Activated CD4-positive, alpha-beta T cell treated with anti-CD3 and anti-CD28 coated beads, Interleukin-2, amount 10 ng/mL, durations not matched to agents 7 days and 5 days (primary cell): ENCODE measurements at regions not wholly inside any gene's neighbourhood (a gene's known extent, or its start where the extent isn't known, plus 50 kb on each side); places are given as distances from the start of the nearest gene placed in this dataset.

ENCODE experiments used
- CTCF ChIA-PET: fragments of 350-600 bp; sonication (Branson Sonifier 250); formaldehyde crosslinking; loops from one replicate; lab custom pipeline; 2021; ENCODE audit warnings: antibody characterized with exemption; lab: Charles Lee
- POLR2A ChIA-PET: fragments of 350-600 bp; sonication (Branson Sonifier 250); formaldehyde crosslinking; loops from one replicate; lab custom pipeline; 2021; ENCODE audit warnings: antibody characterized with exemption; lab: Charles Lee
- DNase-seq: peaks from one replicate; pipeline ENCODE4 v3.0.0-alpha.2; 2020
- H3K27ac Mint-ChIP-seq: one replicate; pipeline ENCODE4 v1.8.0; 2021; ENCODE audit warnings: mild to moderate bottlenecking, moderate library complexity, mixed read lengths
- H3K27me3 Mint-ChIP-seq: one replicate; pipeline ENCODE4 v1.8.0; 2021; ENCODE audit warnings: mixed read lengths
- H3K36me3 Mint-ChIP-seq: one replicate; pipeline ENCODE4 v1.8.0; 2021; ENCODE audit warnings: low read depth, mixed read lengths
- H3K4me1 Mint-ChIP-seq: one replicate; pipeline ENCODE4 v1.8.0; 2021; ENCODE audit warnings: mixed read lengths
- H3K4me3 Mint-ChIP-seq: one replicate; pipeline ENCODE4 v1.8.0; 2021; ENCODE audit warnings: mild to moderate bottlenecking, moderate library complexity, mixed read lengths
- H3K9me3 Mint-ChIP-seq: one replicate; pipeline ENCODE4 v1.8.0; 2021; ENCODE audit warnings: mixed read lengths

DNA sequence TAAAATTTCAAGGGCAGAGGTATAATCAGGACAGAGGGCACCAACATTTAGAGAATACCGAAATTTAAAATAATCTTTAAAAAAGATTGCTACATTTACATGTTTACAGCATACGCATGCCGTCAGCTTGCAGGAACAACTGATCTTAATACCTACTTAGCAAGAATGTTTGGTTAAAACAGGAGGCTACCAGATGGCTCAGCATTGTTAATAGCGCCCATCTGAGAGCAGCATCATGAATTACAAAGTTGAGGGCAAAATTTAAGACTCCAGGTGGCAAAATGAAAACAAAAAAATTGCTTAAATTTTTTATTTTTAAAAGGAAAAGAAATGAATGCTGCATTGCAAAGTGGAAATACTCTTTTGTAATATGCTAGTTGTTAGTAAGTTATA lies 241.3 kb downstream of the C4orf33 start:
- Mint-ChIP-seq H3K4me1 (no peaks in the 10 kb centered on the region), H3K27me3 (peaks cover 6% of the 10 kb centered on the region), H3K9me3 (no peaks in the 10 kb centered on the region), H3K4me3 (no peak overlapping the region), H3K36me3 (no peaks in the 10 kb centered on the region), H3K27ac (no peak overlapping the region)
- ChIA-PET CTCF (no interaction called here), POLR2A (no interaction called here)
- DNase-seq: no peak

DNA sequence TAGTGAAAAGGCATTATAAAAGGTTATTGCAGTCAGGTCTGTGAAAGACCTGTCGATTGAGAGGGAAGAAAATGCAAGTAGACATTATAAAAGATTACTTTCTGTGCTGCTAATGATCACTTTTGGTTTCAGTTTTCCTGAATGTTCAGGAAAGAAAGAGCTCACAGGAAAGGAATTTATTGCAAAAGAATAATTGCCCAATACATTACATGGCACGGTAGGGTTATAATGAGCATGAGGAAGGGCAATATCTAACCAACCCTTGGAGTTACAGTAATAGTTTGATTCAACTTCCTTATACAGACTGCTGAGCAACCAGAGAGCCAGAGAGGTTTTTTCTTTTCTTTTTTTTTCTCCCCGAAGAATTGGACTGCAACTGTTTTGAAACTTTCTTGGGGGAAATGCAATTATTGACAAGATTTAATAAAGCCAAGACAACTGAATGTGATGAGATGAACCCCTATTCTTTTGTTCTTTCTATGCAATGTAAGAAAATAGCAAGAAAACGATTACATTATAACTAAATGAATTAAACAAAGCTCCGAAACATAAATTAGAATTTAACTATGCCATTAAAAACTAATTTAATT lies 247.0 kb downstream of the C4orf33 start:
- POLR2A ChIA-PET: no interaction called here
- no peaks in the 10 kb centered on the region for H3K9me3 Mint-ChIP-seq
- no peaks in the 10 kb centered on the region for H3K4me1 Mint-ChIP-seq
- no peaks in the 10 kb centered on the region for H3K36me3 Mint-ChIP-seq
- DNase-seq: no peak
- H3K4me3 Mint-ChIP-seq: no peak overlapping the region
- CTCF ChIA-PET: no interaction called here
- H3K27ac Mint-ChIP-seq: no peak overlapping the region
- H3K27me3 Mint-ChIP-seq: peaks cover 2% of the 10 kb centered on the region

DNA sequence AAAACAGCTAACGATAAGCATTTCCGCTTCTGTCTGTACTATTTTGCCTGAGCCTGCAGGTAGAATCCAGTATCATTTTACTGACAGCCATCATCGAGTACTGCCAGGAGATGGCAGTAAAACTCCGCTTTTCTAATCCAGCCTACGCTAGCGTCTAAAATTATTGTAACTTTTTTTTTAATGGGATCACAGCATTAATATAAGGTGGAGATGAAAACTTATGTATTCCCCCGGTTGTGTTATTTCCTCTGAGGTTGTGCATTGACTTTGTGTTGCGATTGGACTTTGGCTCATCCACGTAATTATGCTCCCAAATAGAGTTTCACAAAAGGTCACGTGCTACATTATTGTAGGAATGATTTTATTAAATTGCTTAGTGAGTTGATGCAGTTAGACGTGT lies 248.1 kb downstream of the C4orf33 start:
- Mint-ChIP-seq H3K27ac (no peak overlapping the region), H3K9me3 (no peaks in the 10 kb centered on the region), H3K27me3 (peaks cover 4% of the 10 kb centered on the region), H3K4me1 (no peaks in the 10 kb centered on the region), H3K4me3 (no peak overlapping the region), H3K36me3 (no peaks in the 10 kb centered on the region)
- DNase-seq: peak; percentile 8
- CTCF ChIA-PET: no interaction called here
- POLR2A ChIA-PET: no interaction called here

DNA sequence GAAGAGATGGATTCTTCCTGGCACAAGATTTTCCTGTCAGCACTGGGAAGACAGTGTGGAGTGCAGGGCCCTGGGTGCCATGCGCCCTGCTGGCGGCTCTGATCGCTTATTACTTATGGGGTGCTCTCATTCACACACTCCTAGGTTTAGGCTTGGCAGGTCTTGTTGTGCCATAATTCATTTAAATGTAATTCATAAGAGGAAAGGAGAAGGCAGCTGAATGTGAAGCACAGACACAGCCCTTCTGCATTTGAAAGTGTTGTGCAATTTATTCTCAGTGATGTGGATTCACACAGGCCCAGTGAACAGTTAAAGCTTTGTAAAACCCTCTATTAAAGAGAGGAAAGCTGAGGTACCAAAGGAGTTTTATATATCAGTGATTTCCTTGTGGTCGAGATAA lies 249.7 kb downstream of the C4orf33 start:
- ChIA-PET POLR2A (no interaction called here), CTCF (no interaction called here)
- no peak overlapping the region for H3K27ac Mint-ChIP-seq
- H3K4me1 Mint-ChIP-seq: no peaks in the 10 kb centered on the region
- no peak overlapping the region for H3K4me3 Mint-ChIP-seq
- peaks cover 4% of the 10 kb centered on the region for H3K27me3 Mint-ChIP-seq
- DNase-seq: no peak
- no peaks in the 10 kb centered on the region for H3K9me3 Mint-ChIP-seq
- H3K36me3 Mint-ChIP-seq: no peaks in the 10 kb centered on the region

DNA sequence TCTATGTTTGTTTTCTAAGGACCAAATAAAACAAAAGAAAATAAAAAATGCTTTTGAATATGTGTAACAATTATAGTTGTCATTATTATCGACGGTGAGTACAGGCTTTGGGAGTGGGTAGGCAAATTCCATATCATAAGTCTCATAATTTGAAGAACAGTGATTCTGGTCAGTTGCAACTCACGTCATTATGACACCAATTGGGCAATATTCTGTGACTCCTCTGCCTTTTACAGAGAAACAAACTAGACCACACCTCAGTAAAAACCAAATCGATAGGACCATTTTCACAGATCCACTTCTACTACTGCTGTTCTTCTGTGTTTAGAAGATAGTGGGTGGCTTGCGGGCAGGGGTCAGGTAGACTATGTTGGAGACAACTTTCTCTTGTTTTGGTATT lies 250.1 kb downstream of the C4orf33 start:
- Mint-ChIP-seq H3K27ac (no peak overlapping the region), H3K4me3 (no peak overlapping the region), H3K36me3 (no peaks in the 10 kb centered on the region), H3K4me1 (no peaks in the 10 kb centered on the region), H3K27me3 (peaks cover 4% of the 10 kb centered on the region), H3K9me3 (no peaks in the 10 kb centered on the region)
- CTCF ChIA-PET: interaction anchor here (1.2 kb wide), 1 partner anchor 10 kb away, joined by 4 read pairs; no protein-coding TSS in a partner anchor
- POLR2A ChIA-PET: no interaction called here
- no peak for DNase-seq

DNA sequence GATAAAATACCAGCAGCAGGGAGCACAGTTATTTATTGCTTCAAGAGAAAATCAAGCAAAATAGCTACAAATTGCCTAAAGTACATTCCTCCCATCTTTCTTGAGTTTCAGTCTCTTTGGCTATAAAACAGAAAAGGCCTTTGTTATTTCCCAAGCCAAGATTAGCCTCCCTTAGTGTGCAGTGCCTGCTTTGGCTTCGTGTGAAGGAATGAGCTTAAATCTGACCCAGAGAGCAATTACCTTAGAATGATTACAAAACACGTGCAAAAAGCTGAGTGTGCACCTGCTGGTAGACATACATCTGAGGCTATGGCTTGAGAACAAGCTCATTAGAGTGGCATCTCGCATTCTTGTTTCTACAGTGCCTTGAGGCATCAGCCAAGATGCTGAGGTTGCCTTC lies 250.8 kb downstream of the C4orf33 start:
- no peaks in the 10 kb centered on the region for H3K9me3 Mint-ChIP-seq
- H3K4me1 Mint-ChIP-seq: no peaks in the 10 kb centered on the region
- H3K27me3 Mint-ChIP-seq: peaks cover 7% of the 10 kb centered on the region
- H3K4me3 Mint-ChIP-seq: no peak overlapping the region
- no peak for DNase-seq
- CTCF ChIA-PET: interaction anchor here (1.2 kb wide), 1 partner anchor 10 kb away, joined by 4 read pairs; no protein-coding TSS in a partner anchor
- H3K27ac Mint-ChIP-seq: no peak overlapping the region
- H3K36me3 Mint-ChIP-seq: no peaks in the 10 kb centered on the region
- POLR2A ChIA-PET: no interaction called here

DNA sequence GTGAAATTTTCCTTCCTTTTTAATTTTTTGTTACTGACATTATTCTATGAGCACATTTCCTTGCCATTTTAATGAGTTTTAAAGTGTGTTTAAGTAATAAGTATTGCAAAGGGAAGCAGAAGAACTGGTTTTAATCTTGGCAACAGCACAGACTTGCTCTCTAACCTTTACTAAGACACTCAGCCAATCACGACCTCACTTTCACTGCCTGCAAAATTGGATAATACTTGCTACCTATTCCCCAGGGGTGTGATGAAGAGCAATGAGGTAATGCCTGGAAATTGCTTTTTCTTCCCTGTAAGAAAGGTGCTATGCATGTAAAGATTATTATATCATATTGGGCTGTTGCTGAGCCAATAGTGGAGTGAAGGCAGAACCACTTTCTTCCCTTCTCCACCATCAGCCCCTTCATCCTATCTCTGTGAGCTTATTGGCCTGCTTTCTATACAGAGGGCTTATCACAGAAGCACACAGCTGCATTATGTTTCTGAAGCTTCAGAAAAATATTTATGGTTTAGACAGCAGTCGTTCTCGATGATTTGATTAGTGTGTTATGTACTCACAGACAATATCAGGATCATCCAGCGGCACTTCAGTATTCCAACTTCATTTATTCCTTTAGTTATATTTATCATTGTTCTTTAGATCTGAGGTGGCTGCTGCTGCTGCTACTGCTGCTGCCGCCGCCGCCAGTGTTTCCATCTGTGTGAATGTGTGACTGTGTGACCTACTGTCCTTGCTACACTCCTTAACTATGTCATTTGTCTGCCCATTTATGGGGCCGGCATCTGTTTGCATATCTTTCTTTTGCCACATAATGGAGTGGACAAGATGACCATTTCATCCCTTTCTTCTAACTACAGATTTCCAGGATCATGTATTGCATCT lies 255.1 kb downstream of the C4orf33 start:
- no peak for DNase-seq
- CTCF ChIA-PET: no interaction called here
- H3K9me3 Mint-ChIP-seq: no peaks in the 10 kb centered on the region
- POLR2A ChIA-PET: no interaction called here
- H3K27me3 Mint-ChIP-seq: peaks cover 5% of the 10 kb centered on the region
- no peak overlapping the region for H3K27ac Mint-ChIP-seq
- no peaks in the 10 kb centered on the region for H3K4me1 Mint-ChIP-seq
- no peaks in the 10 kb centered on the region for H3K36me3 Mint-ChIP-seq
- no peak overlapping the region for H3K4me3 Mint-ChIP-seq

DNA sequence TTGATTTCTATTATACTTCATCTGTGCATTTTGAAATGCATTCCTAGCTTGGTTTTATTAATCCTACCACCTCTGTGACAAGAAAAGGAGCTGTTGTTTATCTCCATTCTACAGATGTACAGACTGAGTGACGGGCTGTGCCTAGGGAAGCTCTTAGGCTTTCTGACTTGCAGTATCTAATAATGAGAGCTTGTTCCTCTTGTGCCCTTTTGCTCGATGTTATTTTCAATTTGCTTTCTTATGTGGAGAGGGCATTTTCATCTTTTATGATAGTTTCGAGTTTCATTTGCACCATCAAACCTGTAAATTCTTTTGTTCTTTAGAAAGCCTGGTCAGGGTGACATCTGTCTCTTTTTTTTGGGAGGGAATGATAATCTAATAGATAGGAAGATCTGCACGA lies 256.5 kb downstream of the C4orf33 start:
- Mint-ChIP-seq H3K9me3 (no peaks in the 10 kb centered on the region), H3K4me1 (no peaks in the 10 kb centered on the region), H3K27me3 (peaks cover 7% of the 10 kb centered on the region), H3K4me3 (no peak overlapping the region), H3K27ac (no peak overlapping the region), H3K36me3 (no peaks in the 10 kb centered on the region)
- ChIA-PET POLR2A (no interaction called here), CTCF (interaction anchor here (0.7 kb wide), 2 partner anchors 401 to 1482 kb away, joined by 3 to 4 read pairs; no protein-coding TSS in a partner anchor)
- DNase-seq: no peak

DNA sequence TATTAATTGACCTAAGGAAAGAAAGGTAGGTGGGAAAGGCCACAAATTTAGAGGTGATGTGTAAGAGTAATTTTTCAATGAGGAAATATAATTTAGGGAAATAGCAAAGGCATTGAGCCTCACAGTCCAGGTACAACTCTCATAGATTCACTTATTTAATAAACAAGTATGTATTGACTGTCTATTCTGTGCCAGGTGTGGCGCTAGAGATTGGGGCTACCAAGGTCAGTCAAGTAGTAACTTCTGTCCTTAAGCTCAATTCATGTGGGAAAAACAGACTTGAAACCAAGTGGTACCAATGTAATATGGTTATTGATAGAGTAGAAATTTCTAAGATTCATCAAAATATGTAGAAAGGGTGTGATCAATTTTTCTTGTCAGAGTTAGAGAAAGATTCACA lies 257.5 kb downstream of the C4orf33 start:
- POLR2A ChIA-PET: no interaction called here
- no peak overlapping the region for H3K4me3 Mint-ChIP-seq
- H3K4me1 Mint-ChIP-seq: no peaks in the 10 kb centered on the region
- H3K27me3 Mint-ChIP-seq: peaks cover 7% of the 10 kb centered on the region
- H3K27ac Mint-ChIP-seq: no peak overlapping the region
- CTCF ChIA-PET: no interaction called here
- H3K36me3 Mint-ChIP-seq: no peaks in the 10 kb centered on the region
- DNase-seq: no peak
- H3K9me3 Mint-ChIP-seq: no peaks in the 10 kb centered on the region

DNA sequence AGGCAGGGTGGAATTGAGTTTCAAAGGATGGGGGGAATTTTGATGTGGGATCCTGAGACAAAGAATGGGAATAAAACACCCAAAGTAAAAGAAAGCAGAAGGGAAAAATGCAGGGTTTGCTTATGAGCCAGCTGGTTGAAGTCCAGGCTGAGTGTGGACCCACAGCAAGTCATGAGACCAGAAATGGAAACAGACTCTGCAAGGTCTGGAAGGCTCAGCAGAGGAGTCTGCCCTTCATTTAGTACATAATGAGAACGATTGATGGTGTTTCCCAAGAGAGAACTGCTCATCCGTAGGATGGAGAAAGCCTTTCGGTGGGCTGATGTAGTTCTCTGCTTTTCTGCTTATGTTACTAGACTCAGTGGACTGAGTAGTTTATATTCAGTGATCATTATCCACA lies 259.1 kb downstream of the C4orf33 start:
- Mint-ChIP-seq H3K9me3 (no peaks in the 10 kb centered on the region), H3K4me1 (no peaks in the 10 kb centered on the region), H3K4me3 (no peak overlapping the region), H3K27ac (no peak overlapping the region), H3K36me3 (no peaks in the 10 kb centered on the region), H3K27me3 (peaks cover 8% of the 10 kb centered on the region)
- ChIA-PET POLR2A (no interaction called here), CTCF (no interaction called here)
- no peak for DNase-seq

DNA sequence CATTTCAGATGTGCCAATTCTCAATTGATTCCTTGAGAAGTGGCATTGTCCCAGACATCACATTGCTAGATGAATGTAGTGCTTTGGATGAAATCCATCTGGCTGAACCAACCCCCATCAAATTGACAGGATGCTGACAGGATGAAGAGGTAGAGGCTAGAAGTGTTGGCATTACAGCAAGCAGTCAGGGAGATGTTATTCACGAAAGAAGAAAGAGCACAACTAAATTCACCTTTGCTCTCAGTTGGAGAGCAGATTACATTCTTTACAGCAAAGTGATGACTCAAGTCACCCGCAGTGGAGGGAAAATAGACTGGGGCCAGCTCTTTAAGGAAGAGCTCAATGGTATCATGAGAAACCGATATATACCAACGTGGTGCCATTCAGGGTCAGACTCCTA lies 259.6 kb downstream of the C4orf33 start:
- Mint-ChIP-seq H3K27ac (no peak overlapping the region), H3K27me3 (peaks cover 8% of the 10 kb centered on the region), H3K9me3 (no peaks in the 10 kb centered on the region), H3K4me3 (no peak overlapping the region), H3K4me1 (no peaks in the 10 kb centered on the region), H3K36me3 (no peaks in the 10 kb centered on the region)
- no peak for DNase-seq
- ChIA-PET CTCF (no interaction called here), POLR2A (no interaction called here)

DNA sequence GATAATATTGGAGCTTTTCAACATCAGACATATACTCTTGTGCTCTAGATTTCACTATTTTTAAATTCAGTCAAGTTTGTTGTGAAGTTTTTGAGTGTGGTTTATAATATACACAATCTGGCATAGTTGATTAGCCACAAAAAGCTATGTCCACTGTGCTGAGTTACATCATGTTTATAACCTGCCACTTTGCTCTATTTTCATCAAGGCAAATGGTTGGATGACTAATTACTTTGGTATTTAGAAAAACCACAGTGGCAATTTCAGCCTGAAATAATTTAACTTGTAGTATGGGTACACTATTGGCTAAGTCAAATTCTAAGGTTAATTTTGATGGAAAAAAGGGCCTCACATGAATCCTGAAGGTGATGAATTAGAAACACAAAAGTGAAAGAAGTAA lies 262.6 kb downstream of the C4orf33 start:
- ChIA-PET POLR2A (no interaction called here), CTCF (no interaction called here)
- Mint-ChIP-seq H3K36me3 (no peaks in the 10 kb centered on the region), H3K27ac (no peak overlapping the region), H3K27me3 (peaks cover 5% of the 10 kb centered on the region), H3K4me1 (peaks cover 1% of the 10 kb centered on the region), H3K4me3 (no peak overlapping the region), H3K9me3 (no peaks in the 10 kb centered on the region)
- no peak for DNase-seq

DNA sequence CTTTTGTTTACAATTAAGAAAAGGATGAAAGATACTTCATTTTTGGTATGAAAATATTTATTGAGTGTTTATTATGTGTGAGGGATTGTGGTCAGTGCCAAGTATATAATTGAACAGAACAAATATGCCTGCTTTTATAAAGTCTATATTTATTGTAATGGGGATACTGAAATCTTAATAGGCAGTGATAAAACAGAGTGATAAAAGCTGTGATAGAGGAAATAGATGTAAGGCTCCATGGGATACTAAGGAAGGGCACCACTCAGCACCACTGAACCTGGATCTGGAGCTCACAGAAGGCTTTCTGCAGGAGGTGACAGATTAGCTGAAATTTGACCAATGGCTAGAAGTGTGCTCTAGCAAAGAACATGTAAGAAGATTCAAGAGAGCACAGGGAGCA lies 263.5 kb downstream of the C4orf33 start:
- no peak for DNase-seq
- ChIA-PET POLR2A (no interaction called here), CTCF (no interaction called here)
- Mint-ChIP-seq H3K27ac (no peak overlapping the region), H3K36me3 (no peaks in the 10 kb centered on the region), H3K9me3 (no peaks in the 10 kb centered on the region), H3K27me3 (peaks cover 5% of the 10 kb centered on the region), H3K4me3 (no peak overlapping the region), H3K4me1 (peaks cover 1% of the 10 kb centered on the region)
